ENCODE measurements at regions not wholly inside any gene's neighbourhood (a gene's known extent, or its start where the extent isn't known, plus 50 kb on each side); places are given as distances from the start of the nearest gene placed in this dataset.

- no peak overlapping the region for H3K4me3 ChIP-seq (ENCODE audit: control insufficient read depth, low read depth, low read length)
- TF ChIP-seq CTCF (conservative IDR thresholded peaks at IDR 0.05; ENCODE audit: control insufficient read depth, insufficient read depth, low read depth, low read length), result no peak
- no peak for DNase-seq (ENCODE audit: low read depth)
Measured at GRCh38 chr10:108166401-108166800, 1001.9 kb upstream of the SORCS1 start.

GRCh38 chr10:108147346-108147745, 982.8 kb upstream of the SORCS1 start:
- no peak for DNase-seq (ENCODE audit: low read depth)
- H3K4me3 ChIP-seq (ENCODE audit: control insufficient read depth, low read depth, low read length), result no peak overlapping the region
- TF ChIP-seq CTCF (conservative IDR thresholded peaks at IDR 0.05; ENCODE audit: control insufficient read depth, insufficient read depth, low read depth, low read length), result no peak

GRCh38 chr10:108141064-108141463, 976.6 kb upstream of the SORCS1 start:
- no peak overlapping the region for H3K4me3 ChIP-seq (ENCODE audit: control insufficient read depth, low read depth, low read length)
- DNase-seq (ENCODE audit: low read depth), result no peak
- no peak for TF ChIP-seq CTCF (conservative IDR thresholded peaks at IDR 0.05; ENCODE audit: control insufficient read depth, insufficient read depth, low read depth, low read length)

GRCh38 chr10:108132303-108132702, 967.8 kb upstream of the SORCS1 start:
- TF ChIP-seq CTCF (conservative IDR thresholded peaks at IDR 0.05; ENCODE audit: control insufficient read depth, insufficient read depth, low read depth, low read length), result no peak
- no peak for DNase-seq (ENCODE audit: low read depth)
- no peak overlapping the region for H3K4me3 ChIP-seq (ENCODE audit: control insufficient read depth, low read depth, low read length)

- TF ChIP-seq CTCF (conservative IDR thresholded peaks at IDR 0.05; ENCODE audit: control insufficient read depth, insufficient read depth, low read depth, low read length), result no peak
- no peak overlapping the region for H3K4me3 ChIP-seq (ENCODE audit: control insufficient read depth, low read depth, low read length)
- no peak for DNase-seq (ENCODE audit: low read depth)
Measured at GRCh38 chr10:108130575-108130974, 966.1 kb upstream of the SORCS1 start.

- H3K4me3 ChIP-seq (ENCODE audit: control insufficient read depth, low read depth, low read length), result no peak overlapping the region
- TF ChIP-seq CTCF (conservative IDR thresholded peaks at IDR 0.05; ENCODE audit: control insufficient read depth, insufficient read depth, low read depth, low read length), result peak; percentile 36
- peak; percentile 4 for DNase-seq (ENCODE audit: low read depth)
Measured at GRCh38 chr10:108112218-108112617, 947.7 kb upstream of the SORCS1 start.

- TF ChIP-seq CTCF (conservative IDR thresholded peaks at IDR 0.05; ENCODE audit: control insufficient read depth, insufficient read depth, low read depth, low read length), result no peak
- no peak overlapping the region for H3K4me3 ChIP-seq (ENCODE audit: control insufficient read depth, low read depth, low read length)
- peak; percentile 0 for DNase-seq (ENCODE audit: low read depth)
Measured at GRCh38 chr10:108104551-108105156, 940.1 kb upstream of the SORCS1 start.

Measured in fibroblast of mammary gland (primary cell).